Pancreas (tissue), 10 donors: ENCODE measurements at regions not wholly inside any gene's neighbourhood (a gene's known extent, or its start where the extent isn't known, plus 50 kb on each side); places are given as distances from the start of the nearest gene placed in this dataset.
"Not testable (repeated sequence)": the region's sequence is repeated elsewhere in the genome, so short reads cannot be mapped to it uniquely, and the experiment has no call there.

Experiments used
- ATAC-seq, 4 donors: fragments of 200-7000 bp; cut with Tn5 transposase; one replicate each; pipeline versions ENCODE4 v1.8.0 to v1.9.1; 2020; ENCODE audit warnings: mild to moderate bottlenecking in 4 of 4, moderate library complexity in 4 of 4
- DNase-seq, 6 donors: peaks; one replicate each; pipeline ENCODE4 v3.0.0-alpha.2; 2020
- FAIRE-seq: peaks from 2 replicates; lab custom pipeline; 2012; peaks lifted over from hg19 to GRCh38; lab: Jason Lieb, UNC
- H3K27ac ChIP-seq, 4 donors: fragments of 200-600 bp; sonication (generic); 1 replicate in 3 of 4; 2 replicates in 1 of 4; pipeline versions ENCODE4 v1.5.0 to v1.8.0; 2020
- H3K27me3 ChIP-seq, 4 donors: fragments of 200-600 bp; one replicate each; pipeline ENCODE4 v1.8.0; 2021
- H3K36me3 ChIP-seq, 3 donors: fragments of 200-600 bp; sonication (generic) in 1 of 3; one replicate each; pipeline versions ENCODE4 v1.5.0 to v1.8.0; 2020 to 2021
- H3K4me1 ChIP-seq, 3 donors: fragments of 200-600 bp; one replicate each; pipeline ENCODE4 v1.8.0; 2021
- H3K4me3 ChIP-seq, 4 donors: fragments of 200-600 bp; sonication (generic) in 2 of 4; one replicate each; pipeline versions ENCODE4 v1.5.0 to v1.8.0; 2020 to 2021
- H3K9me3 ChIP-seq, 4 donors: fragments of 200-600 bp; one replicate each; pipeline ENCODE4 v1.8.0; 2021
- WGBS, 2 donors: extraction: QIAGEN DNeasy Blood & Tissue Kit; methylation state at CpG; one replicate each; pipeline ENCODE4 v1.1.7; 2013; 5-methylcytosine and 5-hydroxymethylcytosine counted together
- intact Hi-C, 3 donors: fragments of 100-400 bp; cut with DNase I; formaldehyde crosslinking; loops; one replicate each; pipeline versions ENCODE4 v1.11.1 to v1.14.2; 2022
- TF ChIP-seq, protein P1 (sequence below), 4 donors: fragments of 200-600 bp; sonication (generic) in 3 of 4; IDR thresholded peaks; one replicate each; pipeline versions ENCODE4 v1.5.0 to v1.8.0; 2021; ENCODE audit warnings: antibody characterized with exemption in 4 of 4
- donor health status: healthy with polysubstance abuse.
- donor health status: DM: no; HTN: no; CAD: no; lungs with moderate emphysema.
- donor health status: DM: no; HTN: no; CAD: no.
- donor health status: control.
- donor health status: control.
- donor health status: Bipolar disorder and iron deficiency.
- donor health status: DM: yes; HTN: yes; CAD: no.
- donor health status: DM: no; HTN: no; CAD: no.
- donor health status: DM: no; HTN: no; CAD: no.
- donor health status: DM: yes; HTN: yes; CAD: no.

DNA sequence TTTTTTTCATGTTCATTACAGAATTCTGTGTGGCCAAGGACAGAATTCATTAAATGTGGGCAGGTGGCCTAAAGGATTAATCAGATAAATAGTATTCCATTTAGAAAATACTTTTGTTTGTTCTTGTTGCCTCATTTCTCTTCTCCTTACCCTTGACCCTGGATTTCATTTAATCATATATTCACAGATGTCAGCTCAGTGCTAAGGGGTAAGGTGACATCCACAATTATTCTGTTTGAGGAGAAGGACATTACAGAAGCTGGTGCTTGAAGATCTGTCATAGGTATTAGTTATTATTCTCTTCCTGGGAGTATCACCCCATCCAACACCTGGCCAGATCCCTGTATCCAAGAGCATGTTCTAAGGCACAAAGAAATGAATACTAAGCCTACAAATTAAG, 961.1 kb downstream of the XPNPEP1 start:
- Histone ChIP-seq H3K4me3 (no peak overlapping the region), H3K27me3 (no peaks in the 10 kb centered on the region), H3K9me3 (no peaks in the 10 kb centered on the region), H3K36me3 (no peaks in the 10 kb centered on the region), H3K27ac (no peak overlapping the region), H3K4me1 (no peaks in the 10 kb centered on the region)
- no peak for FAIRE-seq
- DNase-seq: no peak
- TF ChIP-seq, protein P1, sequence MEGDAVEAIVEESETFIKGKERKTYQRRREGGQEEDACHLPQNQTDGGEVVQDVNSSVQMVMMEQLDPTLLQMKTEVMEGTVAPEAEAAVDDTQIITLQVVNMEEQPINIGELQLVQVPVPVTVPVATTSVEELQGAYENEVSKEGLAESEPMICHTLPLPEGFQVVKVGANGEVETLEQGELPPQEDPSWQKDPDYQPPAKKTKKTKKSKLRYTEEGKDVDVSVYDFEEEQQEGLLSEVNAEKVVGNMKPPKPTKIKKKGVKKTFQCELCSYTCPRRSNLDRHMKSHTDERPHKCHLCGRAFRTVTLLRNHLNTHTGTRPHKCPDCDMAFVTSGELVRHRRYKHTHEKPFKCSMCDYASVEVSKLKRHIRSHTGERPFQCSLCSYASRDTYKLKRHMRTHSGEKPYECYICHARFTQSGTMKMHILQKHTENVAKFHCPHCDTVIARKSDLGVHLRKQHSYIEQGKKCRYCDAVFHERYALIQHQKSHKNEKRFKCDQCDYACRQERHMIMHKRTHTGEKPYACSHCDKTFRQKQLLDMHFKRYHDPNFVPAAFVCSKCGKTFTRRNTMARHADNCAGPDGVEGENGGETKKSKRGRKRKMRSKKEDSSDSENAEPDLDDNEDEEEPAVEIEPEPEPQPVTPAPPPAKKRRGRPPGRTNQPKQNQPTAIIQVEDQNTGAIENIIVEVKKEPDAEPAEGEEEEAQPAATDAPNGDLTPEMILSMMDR (IDR thresholded peaks at IDR 0.05): no peak
- no peak for ATAC-seq
- intact Hi-C loops: no loop called here

DNA sequence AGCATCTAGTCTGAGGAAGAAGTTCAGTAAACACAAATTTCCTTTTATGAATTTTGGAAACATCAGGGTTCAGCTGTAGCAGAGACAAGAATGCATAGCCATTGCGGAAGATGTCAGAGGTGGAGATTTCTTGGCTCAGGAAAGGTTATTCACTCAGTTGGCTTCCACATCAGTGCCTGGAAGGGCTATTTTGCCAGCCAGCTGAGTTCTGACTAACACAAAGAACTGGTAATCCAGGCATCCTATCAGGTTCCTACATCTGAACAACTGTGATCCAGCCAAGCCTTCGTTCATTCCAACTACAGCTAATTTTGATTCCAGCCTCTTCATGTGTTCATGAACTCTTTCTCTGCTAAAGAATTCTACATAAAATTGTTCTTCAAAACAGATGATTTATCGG, 965.6 kb downstream of the XPNPEP1 start:
- DNase-seq (no peak), FAIRE-seq (no peak), ATAC-seq (no peak)
- H3K27ac ChIP-seq: no peak overlapping the region
- 63 to 83% methylated on average over 3 of the region's 3 CpGs for WGBS, 2 donors
- no peaks in the 10 kb centered on the region for H3K36me3 ChIP-seq
- no peaks in the 10 kb centered on the region for H3K27me3 ChIP-seq
- intact Hi-C loops: no loop called here
- TF ChIP-seq, protein P1 (IDR thresholded peaks at IDR 0.05): no peak
- H3K4me3 ChIP-seq: no peak overlapping the region
- H3K4me1 ChIP-seq: no peaks in the 10 kb centered on the region
- no peaks in the 10 kb centered on the region for H3K9me3 ChIP-seq

DNA sequence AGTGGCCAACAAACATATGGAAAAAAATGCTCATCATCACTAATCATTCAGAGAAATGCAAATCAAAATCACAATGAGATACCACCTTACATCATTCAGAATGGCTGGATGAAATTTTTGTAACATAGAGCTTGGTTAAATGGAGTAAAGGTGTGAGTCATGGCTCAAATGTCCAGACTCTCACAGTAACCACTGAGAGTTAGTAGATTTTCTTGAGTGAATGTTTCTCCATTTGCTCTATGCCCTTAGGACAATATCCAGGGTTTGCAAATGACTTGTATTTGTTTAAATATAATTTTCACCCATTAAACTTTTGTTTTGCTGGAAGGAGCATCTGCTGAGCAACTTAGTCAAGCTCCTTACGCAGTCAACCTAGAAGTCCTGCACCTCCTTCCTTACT, 967.2 kb downstream of the XPNPEP1 start:
- ATAC-seq (no peak), DNase-seq (no peak), FAIRE-seq (no peak)
- Histone ChIP-seq H3K9me3 (no peaks in the 10 kb centered on the region), H3K36me3 (no peaks in the 10 kb centered on the region), H3K4me3 (no peak overlapping the region), H3K4me1 (no peaks in the 10 kb centered on the region), H3K27ac (no peak overlapping the region), H3K27me3 (no peaks in the 10 kb centered on the region)
- TF ChIP-seq, protein P1 (IDR thresholded peaks at IDR 0.05): no peak
- WGBS, 2 donors: 90 to 93% methylated on average over 1 of the region's 1 CpG
- intact Hi-C loops: no loop called here

DNA sequence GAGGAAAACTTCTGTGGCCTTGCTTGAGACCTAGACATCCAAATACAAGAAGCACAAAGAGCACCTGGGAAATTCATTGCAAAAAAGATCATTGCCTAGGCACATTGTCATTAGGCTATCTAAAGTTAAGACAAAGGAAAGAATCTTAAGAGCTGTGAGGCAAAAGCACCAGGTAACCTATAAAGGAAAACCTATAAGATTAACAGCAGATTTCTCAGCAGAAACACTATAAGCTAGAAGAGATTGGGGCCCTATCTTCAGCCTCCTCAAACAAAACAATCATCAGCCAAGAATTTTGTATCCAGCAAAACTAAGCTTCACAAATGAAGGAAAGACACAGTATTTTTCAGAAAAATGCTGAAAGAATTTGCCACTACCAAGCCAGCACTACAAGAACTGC, 1003.3 kb downstream of the XPNPEP1 start:
- FAIRE-seq, H3K9me3 ChIP-seq, ATAC-seq: not testable (repeated sequence)

DNA sequence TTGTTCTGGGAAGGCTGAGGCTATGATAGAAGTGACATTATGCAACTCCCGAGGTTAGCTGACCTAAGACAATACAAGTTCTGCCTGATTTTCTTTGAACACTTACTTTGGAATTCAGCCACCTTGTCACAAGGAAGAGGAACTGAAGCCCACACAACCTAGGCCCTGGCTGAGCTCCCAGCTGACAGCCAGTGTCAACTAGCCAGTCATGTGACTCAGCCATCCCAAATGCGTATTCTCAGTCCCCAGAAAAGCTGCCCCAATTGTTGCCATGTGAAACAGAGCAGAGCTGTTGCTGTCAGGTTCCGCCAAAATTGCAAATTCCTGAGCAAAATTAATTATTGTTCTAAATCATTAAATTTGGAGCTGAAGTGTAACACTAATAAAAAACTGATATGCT, 1010.0 kb downstream of the XPNPEP1 start:
- H3K36me3 ChIP-seq: no peaks in the 10 kb centered on the region
- no peaks in the 10 kb centered on the region for H3K4me1 ChIP-seq
- H3K4me3 ChIP-seq: no peak overlapping the region
- 53 to 59% methylated on average over 3 of the region's 3 CpGs for WGBS, 2 donors
- DNase-seq: no peak
- no peak for ATAC-seq
- FAIRE-seq: no peak
- H3K27me3 ChIP-seq: peaks cover 0 to 3% (median 0%) of the 10 kb centered on the region in 4 donors
- H3K27ac ChIP-seq: no peak overlapping the region
- TF ChIP-seq, protein P1 (IDR thresholded peaks at IDR 0.05): no peak
- intact Hi-C loops: no loop called here
- no peaks in the 10 kb centered on the region for H3K9me3 ChIP-seq

More for the DNA sequence above, 1003.3 kb downstream of the XPNPEP1 start:
- H3K27ac ChIP-seq, H3K27me3 ChIP-seq, DNase-seq, H3K36me3 ChIP-seq, H3K4me1 ChIP-seq, intact Hi-C loops, H3K4me3 ChIP-seq: not testable (repeated sequence)
